ENCODE measurements at regions not wholly inside any gene's neighbourhood (a gene's known extent, or its start where the extent isn't known, plus 50 kb on each side); places are given as distances from the start of the nearest gene placed in this dataset.
"Not testable (repeated sequence)": the region's sequence is repeated elsewhere in the genome, so short reads cannot be mapped to it uniquely, and the experiment has no call there.

DNA sequence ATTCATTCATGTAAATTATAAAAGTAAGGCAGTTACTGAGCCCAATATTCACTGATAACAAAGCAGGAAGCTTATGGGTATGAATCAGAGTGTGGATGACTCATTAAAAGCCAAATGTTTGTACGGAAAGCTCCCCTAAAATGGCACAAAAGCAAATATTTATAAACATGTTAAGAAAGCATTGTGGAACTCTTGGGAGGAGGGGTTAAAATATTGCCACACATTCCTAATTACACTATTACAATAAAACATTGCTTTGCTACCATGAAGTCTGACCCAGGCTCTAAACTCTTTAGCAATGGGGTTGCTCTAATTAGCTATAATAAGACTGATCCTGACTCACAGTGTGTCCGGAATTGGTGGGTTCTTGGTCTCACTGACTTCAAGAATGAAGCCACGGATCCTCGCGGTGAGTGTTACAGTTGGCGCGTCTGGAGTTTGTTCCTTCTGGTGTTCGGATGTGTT lies 110.9 kb downstream of the NAB1 start:
- H3K36me3 Mint-ChIP-seq, result no peaks in the 10 kb centered on the region
- H3K27ac Mint-ChIP-seq, result no peak overlapping the region

DNA sequence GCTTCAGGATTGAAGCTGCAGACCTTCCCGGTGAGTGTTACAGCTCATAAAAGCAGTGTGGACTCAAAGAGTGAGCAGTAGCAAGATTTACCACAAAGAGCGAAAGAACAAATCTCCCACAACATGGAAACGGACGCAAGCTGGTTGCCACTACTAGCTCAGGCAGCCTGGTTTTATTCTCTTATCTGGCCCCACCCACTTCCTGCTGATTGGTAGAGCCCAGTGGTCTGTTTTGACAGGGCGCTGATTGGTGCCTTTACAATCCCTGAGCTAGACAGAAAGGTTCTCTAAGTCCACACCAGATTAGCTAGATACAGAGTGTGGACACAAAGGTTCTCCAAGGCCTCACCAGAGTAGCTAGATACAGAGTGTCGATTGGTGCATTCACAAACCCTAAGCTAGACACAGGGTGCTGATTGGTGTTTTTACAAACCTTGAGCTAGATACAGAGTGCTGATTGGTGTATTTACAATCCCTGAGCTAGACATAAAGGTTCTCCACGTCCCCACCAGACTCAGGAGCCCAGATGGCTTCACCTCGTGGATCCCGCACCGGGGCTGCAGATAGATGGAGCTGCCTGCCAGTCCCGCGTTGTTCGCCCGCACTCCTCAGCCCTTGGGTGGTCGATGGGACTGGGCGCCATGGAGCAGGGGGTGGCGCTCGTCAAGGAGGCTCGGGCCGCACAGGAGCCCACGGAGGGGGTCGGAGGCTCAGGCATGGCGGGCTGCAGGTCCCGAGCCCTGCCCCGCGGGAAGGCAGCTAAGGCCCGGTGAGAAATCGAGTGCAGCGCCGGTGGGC lies 111.7 kb downstream of the NAB1 start:
- not testable (repeated sequence) for H3K9me3 Mint-ChIP-seq; H3K27me3 Mint-ChIP-seq (ENCODE audit: low read depth); H3K4me3 Mint-ChIP-seq; DNase-seq (ENCODE audit: low spot score in 2 of 2, unreplicated experiment in 2 of 2); H3K27ac Mint-ChIP-seq; H3K36me3 Mint-ChIP-seq
- H3K4me1 Mint-ChIP-seq, result peaks cover 24% of the 10 kb centered on the region

More for the DNA sequence above, 110.9 kb downstream of the NAB1 start:
- DNase-seq (ENCODE audit: low spot score in 2 of 2, unreplicated experiment in 2 of 2), result no peak
- Mint-ChIP-seq H3K27me3 (ENCODE audit: low read depth) (no peaks in the 10 kb centered on the region), H3K9me3 (peaks cover under 1% of the 10 kb centered on the region), H3K4me1 (peaks cover 19% of the 10 kb centered on the region), H3K4me3 (no peak overlapping the region)
- TF ChIP-seq, protein P1, sequence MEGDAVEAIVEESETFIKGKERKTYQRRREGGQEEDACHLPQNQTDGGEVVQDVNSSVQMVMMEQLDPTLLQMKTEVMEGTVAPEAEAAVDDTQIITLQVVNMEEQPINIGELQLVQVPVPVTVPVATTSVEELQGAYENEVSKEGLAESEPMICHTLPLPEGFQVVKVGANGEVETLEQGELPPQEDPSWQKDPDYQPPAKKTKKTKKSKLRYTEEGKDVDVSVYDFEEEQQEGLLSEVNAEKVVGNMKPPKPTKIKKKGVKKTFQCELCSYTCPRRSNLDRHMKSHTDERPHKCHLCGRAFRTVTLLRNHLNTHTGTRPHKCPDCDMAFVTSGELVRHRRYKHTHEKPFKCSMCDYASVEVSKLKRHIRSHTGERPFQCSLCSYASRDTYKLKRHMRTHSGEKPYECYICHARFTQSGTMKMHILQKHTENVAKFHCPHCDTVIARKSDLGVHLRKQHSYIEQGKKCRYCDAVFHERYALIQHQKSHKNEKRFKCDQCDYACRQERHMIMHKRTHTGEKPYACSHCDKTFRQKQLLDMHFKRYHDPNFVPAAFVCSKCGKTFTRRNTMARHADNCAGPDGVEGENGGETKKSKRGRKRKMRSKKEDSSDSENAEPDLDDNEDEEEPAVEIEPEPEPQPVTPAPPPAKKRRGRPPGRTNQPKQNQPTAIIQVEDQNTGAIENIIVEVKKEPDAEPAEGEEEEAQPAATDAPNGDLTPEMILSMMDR (IDR thresholded peaks at IDR 0.05; ENCODE audit: unreplicated experiment), result no peak

DNA sequence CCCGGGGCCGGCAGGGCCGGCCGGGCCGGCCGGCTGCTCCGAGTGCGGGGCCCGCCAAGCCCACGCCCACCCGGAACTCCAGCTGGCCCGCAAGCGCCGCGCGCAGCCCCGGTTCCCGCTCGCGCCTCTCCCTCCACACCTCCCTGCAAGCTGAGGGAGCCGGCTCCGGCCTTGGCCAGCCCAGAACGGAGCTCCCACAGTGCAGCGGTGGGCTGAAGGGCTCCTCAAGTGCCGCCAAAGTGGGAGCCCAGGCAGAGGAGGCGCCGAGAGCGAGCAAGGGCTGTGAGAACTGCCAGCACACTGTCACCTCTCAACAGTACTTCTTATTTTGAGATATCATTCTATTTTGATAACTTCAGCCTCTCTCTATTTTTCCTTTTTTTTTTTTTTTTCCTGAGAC lies 112.3 kb downstream of the NAB1 start:
- DNase-seq (ENCODE audit: low spot score in 2 of 2, unreplicated experiment in 2 of 2); H3K27ac Mint-ChIP-seq; H3K27me3 Mint-ChIP-seq (ENCODE audit: low read depth); H3K4me3 Mint-ChIP-seq; H3K9me3 Mint-ChIP-seq; H3K36me3 Mint-ChIP-seq: not testable (repeated sequence)
- H3K4me1 Mint-ChIP-seq, result peaks cover 25% of the 10 kb centered on the region

DNA sequence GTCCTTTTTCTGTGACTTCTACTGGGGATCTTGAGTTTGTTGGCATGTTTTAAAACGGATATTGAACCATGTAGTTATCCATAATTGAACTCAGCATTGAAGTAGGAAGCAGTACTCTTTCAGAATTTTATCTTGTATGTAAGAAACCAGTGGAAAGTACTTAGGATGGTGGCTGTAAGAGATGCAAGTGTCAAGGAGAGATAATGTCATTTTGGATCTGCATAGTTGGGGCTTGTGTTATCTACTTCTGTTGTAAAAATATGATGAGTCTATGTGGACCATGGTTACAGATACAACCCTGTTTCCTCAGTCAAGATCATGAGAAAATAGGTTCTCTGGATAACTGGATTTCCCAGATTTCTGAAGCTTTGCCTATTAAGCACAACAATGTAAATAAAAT lies 113.7 kb downstream of the NAB1 start:
- TF ChIP-seq, protein P1 (IDR thresholded peaks at IDR 0.05; ENCODE audit: unreplicated experiment), result no peak
- no peak for DNase-seq (ENCODE audit: low spot score in 2 of 2, unreplicated experiment in 2 of 2)
- Mint-ChIP-seq H3K4me3 (no peak overlapping the region), H3K9me3 (no peaks in the 10 kb centered on the region), H3K27ac (no peak overlapping the region), H3K27me3 (ENCODE audit: low read depth) (no peaks in the 10 kb centered on the region), H3K4me1 (peaks cover 33% of the 10 kb centered on the region), H3K36me3 (no peaks in the 10 kb centered on the region)

DNA sequence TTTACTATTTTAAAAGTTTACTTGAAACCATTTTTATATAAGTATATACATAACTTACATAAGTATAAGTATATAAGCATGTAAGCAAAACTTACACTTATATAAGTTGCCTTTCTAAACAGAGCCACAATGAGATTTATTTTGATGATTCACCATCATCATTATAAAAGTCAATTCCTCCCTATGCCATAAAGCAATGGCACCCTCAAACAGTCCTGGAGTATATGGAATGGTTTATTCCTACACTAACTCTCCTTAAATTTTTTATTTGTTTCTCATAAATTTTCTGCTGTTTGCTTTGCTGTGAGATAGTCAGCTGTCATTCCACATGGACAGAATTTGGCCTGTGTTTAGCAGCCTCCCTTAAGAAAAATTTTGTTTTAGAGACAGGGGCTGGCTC lies 114.2 kb downstream of the NAB1 start:
- peaks cover 37% of the 10 kb centered on the region for H3K4me1 Mint-ChIP-seq
- H3K27me3 Mint-ChIP-seq (ENCODE audit: low read depth), result no peaks in the 10 kb centered on the region
- TF ChIP-seq, protein P1 (IDR thresholded peaks at IDR 0.05; ENCODE audit: unreplicated experiment), result no peak
- no peak overlapping the region for H3K27ac Mint-ChIP-seq
- no peak for DNase-seq (ENCODE audit: low spot score in 2 of 2, unreplicated experiment in 2 of 2)
- no peaks in the 10 kb centered on the region for H3K9me3 Mint-ChIP-seq
- no peaks in the 10 kb centered on the region for H3K36me3 Mint-ChIP-seq
- no peak overlapping the region for H3K4me3 Mint-ChIP-seq

DNA sequence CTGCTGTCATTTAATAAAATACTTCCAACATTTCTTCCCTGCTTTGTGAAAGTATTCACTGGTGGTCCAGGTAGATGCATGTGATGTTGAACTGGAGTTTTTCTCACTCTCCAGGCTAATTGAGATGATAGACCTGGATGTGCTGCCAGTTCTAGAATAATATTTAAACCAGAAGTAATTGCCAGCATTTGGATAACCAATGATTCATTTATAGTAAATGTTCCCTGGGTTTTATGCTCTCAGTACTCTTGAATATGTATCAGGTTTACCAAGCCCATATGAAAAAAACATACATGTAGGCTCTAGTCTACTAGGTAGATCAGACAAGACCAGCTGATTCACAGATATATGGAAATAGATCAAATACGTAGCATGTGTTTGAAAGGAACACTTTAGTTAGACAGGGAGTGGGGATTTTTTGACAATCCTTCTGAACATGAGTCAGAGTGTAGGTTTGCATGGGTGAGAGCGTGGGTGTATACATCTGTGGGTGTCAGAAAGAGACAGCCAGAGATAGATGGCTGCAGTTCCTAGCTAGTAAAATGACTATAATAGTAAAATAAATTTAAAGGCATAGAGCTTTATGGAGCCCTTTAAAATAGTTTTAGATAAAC lies 115.1 kb downstream of the NAB1 start:
- Mint-ChIP-seq H3K36me3 (no peaks in the 10 kb centered on the region), H3K27me3 (ENCODE audit: low read depth) (no peaks in the 10 kb centered on the region), H3K9me3 (no peaks in the 10 kb centered on the region), H3K4me1 (peaks cover 38% of the 10 kb centered on the region), H3K4me3 (no peak overlapping the region), H3K27ac (no peak overlapping the region)
- no peak for DNase-seq (ENCODE audit: low spot score in 2 of 2, unreplicated experiment in 2 of 2)
- TF ChIP-seq, protein P1 (IDR thresholded peaks at IDR 0.05; ENCODE audit: unreplicated experiment), result no peak
